Stomach smooth muscle (tissue), 2 donors: ENCODE measurements at regions not wholly inside any gene's neighbourhood (a gene's known extent, or its start where the extent isn't known, plus 50 kb on each side); places are given as distances from the start of the nearest gene placed in this dataset.
"Not testable (repeated sequence)": the region's sequence is repeated elsewhere in the genome, so short reads cannot be mapped to it uniquely, and the experiment has no call there.

Experiments
- H3K27ac ChIP-seq: one replicate; pipeline ENCODE4 v1.7.0; 2013; ENCODE audit warnings: mild to moderate bottlenecking, low read length, inconsistent platforms
- H3K27me3 ChIP-seq, 2 donors: one replicate each; pipeline ENCODE4 v1.7.0; 2013; ENCODE audit warnings: low read length in 2 of 2; ENCODE audit not compliant: insufficient read depth in 2 of 2, control insufficient read depth in 1 of 2
- H3K36me3 ChIP-seq, 2 donors: one replicate each; pipeline ENCODE4 v1.7.0; 2013; ENCODE audit warnings: low read length in 2 of 2; ENCODE audit not compliant: control insufficient read depth in 2 of 2, insufficient read depth in 2 of 2
- H3K4me1 ChIP-seq: one replicate; pipeline ENCODE4 v1.7.0; 2013; ENCODE audit warnings: low read length; ENCODE audit not compliant: control insufficient read depth, insufficient read depth
- H3K4me3 ChIP-seq, 2 donors: one replicate each; pipeline ENCODE4 v1.7.0; 2013; ENCODE audit warnings: low read length in 2 of 2
- H3K9ac ChIP-seq, 2 donors: one replicate each; pipeline ENCODE4 v1.7.0; 2013; ENCODE audit warnings: low read length in 2 of 2, mild to moderate bottlenecking in 1 of 2
- H3K9me3 ChIP-seq, 2 donors: one replicate each; pipeline ENCODE4 v1.7.0; 2013; ENCODE audit warnings: low read length in 2 of 2; ENCODE audit not compliant: control insufficient read depth in 2 of 2
- donor health status: healthy.
- donor health status: Pancreatic carcinoma.

- H3K27me3 ChIP-seq, result no peaks in the 10 kb centered on the region
- H3K4me3 ChIP-seq, result no peak overlapping the region
- no peak overlapping the region for H3K27ac ChIP-seq
- H3K4me1 ChIP-seq, result no peaks in the 10 kb centered on the region
- H3K9ac ChIP-seq, result no peak overlapping the region
- no peaks in the 10 kb centered on the region for H3K9me3 ChIP-seq
- H3K36me3 ChIP-seq, result no peaks in the 10 kb centered on the region
Measured at GRCh38 chr10:23585186-23585585, 146.3 kb downstream of the OTUD1 start.

- H3K9me3 ChIP-seq, result no peaks in the 10 kb centered on the region
- no peak overlapping the region for H3K27ac ChIP-seq
- no peak overlapping the region for H3K9ac ChIP-seq
- H3K27me3 ChIP-seq, result no peaks in the 10 kb centered on the region
- H3K4me1 ChIP-seq, result no peaks in the 10 kb centered on the region
- H3K36me3 ChIP-seq, result no peaks in the 10 kb centered on the region
- no peak overlapping the region for H3K4me3 ChIP-seq
Measured at GRCh38 chr10:23585666-23586065, 146.8 kb downstream of the OTUD1 start.

- H3K4me3 ChIP-seq, H3K9ac ChIP-seq, H3K9me3 ChIP-seq, H3K27ac ChIP-seq, H3K4me1 ChIP-seq, H3K36me3 ChIP-seq, H3K27me3 ChIP-seq: not testable (repeated sequence)
Measured at GRCh38 chr10:23595278-23595677, 156.4 kb downstream of the OTUD1 start.

GRCh38 chr10:23604613-23605012, 165.7 kb downstream of the OTUD1 start:
- H3K36me3 ChIP-seq, result no peaks in the 10 kb centered on the region
- no peak overlapping the region for H3K9ac ChIP-seq
- no peak overlapping the region for H3K4me3 ChIP-seq
- no peaks in the 10 kb centered on the region for H3K9me3 ChIP-seq
- no peak overlapping the region for H3K27ac ChIP-seq
- H3K4me1 ChIP-seq, result no peaks in the 10 kb centered on the region
- H3K27me3 ChIP-seq, result no peaks in the 10 kb centered on the region

GRCh38 chr10:23606456-23606855, 167.6 kb downstream of the OTUD1 start:
- Histone ChIP-seq H3K4me3 (no peak overlapping the region), H3K4me1 (peaks cover 2% of the 10 kb centered on the region), H3K9me3 (no peaks in the 10 kb centered on the region), H3K27me3 (no peaks in the 10 kb centered on the region), H3K9ac (no peak overlapping the region), H3K27ac (no peak overlapping the region), H3K36me3 (no peaks in the 10 kb centered on the region)

- Histone ChIP-seq H3K9ac (no peak overlapping the region), H3K36me3 (no peaks in the 10 kb centered on the region), H3K9me3 (no peaks in the 10 kb centered on the region), H3K27me3 (no peaks in the 10 kb centered on the region), H3K27ac (no peak overlapping the region), H3K4me3 (no peak overlapping the region), H3K4me1 (peaks cover 2% of the 10 kb centered on the region)
Measured at GRCh38 chr10:23608926-23609325, 170.1 kb downstream of the OTUD1 start.

GRCh38 chr10:23610626-23611307, 171.9 kb downstream of the OTUD1 start:
- Histone ChIP-seq H3K27me3 (no peaks in the 10 kb centered on the region), H3K4me3 (no peak overlapping the region), H3K27ac (no peak overlapping the region), H3K9me3 (no peaks in the 10 kb centered on the region), H3K36me3 (no peaks in the 10 kb centered on the region), H3K4me1 (peaks cover 2% of the 10 kb centered on the region), H3K9ac (no peak overlapping the region)

GRCh38 chr10:23611308-23612029, 172.6 kb downstream of the OTUD1 start:
- H3K9me3 ChIP-seq, result no peaks in the 10 kb centered on the region
- H3K27me3 ChIP-seq, result no peaks in the 10 kb centered on the region
- H3K27ac ChIP-seq, result no peak overlapping the region
- H3K4me1 ChIP-seq, result peaks cover 2% of the 10 kb centered on the region
- H3K9ac ChIP-seq, result no peak overlapping the region
- H3K36me3 ChIP-seq, result no peaks in the 10 kb centered on the region
- H3K4me3 ChIP-seq, result no peak overlapping the region

GRCh38 chr10:23613900-23614299, 175.0 kb downstream of the OTUD1 start:
- Histone ChIP-seq H3K36me3 (no peaks in the 10 kb centered on the region), H3K4me1 (peaks cover 2% of the 10 kb centered on the region), H3K27me3 (no peaks in the 10 kb centered on the region)

GRCh38 chr10:23614483-23614882, 175.6 kb downstream of the OTUD1 start:
- H3K4me1 ChIP-seq, result peaks cover 2% of the 10 kb centered on the region
- H3K27ac ChIP-seq, result no peak overlapping the region
- no peaks in the 10 kb centered on the region for H3K36me3 ChIP-seq
- H3K27me3 ChIP-seq, result no peaks in the 10 kb centered on the region
- H3K9ac ChIP-seq, result no peak overlapping the region
- H3K9me3 ChIP-seq, result no peaks in the 10 kb centered on the region
- H3K4me3 ChIP-seq, result no peak overlapping the region

More at GRCh38 chr10:23613900-23614299, 175.0 kb downstream of the OTUD1 start:
- H3K27ac ChIP-seq, result no peak overlapping the region
- no peaks in the 10 kb centered on the region for H3K9me3 ChIP-seq
- no peak overlapping the region for H3K9ac ChIP-seq
- no peak overlapping the region for H3K4me3 ChIP-seq

- Histone ChIP-seq H3K27ac (no peak overlapping the region), H3K4me1 (no peaks in the 10 kb centered on the region), H3K9me3 (no peaks in the 10 kb centered on the region)
Measured at GRCh38 chr10:23630376-23630775, 191.5 kb downstream of the OTUD1 start.

More at GRCh38 chr10:23630376-23630775, 191.5 kb downstream of the OTUD1 start:
- H3K36me3 ChIP-seq, result no peaks in the 10 kb centered on the region
- H3K4me3 ChIP-seq, result no peak overlapping the region
- no peak overlapping the region for H3K9ac ChIP-seq
- H3K27me3 ChIP-seq, result no peaks in the 10 kb centered on the region
